ENCODE measurements at regions not wholly inside any gene's neighbourhood (a gene's known extent, or its start where the extent isn't known, plus 50 kb on each side); places are given as distances from the start of the nearest gene placed in this dataset.
"Not testable (repeated sequence)": the region's sequence is repeated elsewhere in the genome, so short reads cannot be mapped to it uniquely, and the experiment has no call there.

DNA sequence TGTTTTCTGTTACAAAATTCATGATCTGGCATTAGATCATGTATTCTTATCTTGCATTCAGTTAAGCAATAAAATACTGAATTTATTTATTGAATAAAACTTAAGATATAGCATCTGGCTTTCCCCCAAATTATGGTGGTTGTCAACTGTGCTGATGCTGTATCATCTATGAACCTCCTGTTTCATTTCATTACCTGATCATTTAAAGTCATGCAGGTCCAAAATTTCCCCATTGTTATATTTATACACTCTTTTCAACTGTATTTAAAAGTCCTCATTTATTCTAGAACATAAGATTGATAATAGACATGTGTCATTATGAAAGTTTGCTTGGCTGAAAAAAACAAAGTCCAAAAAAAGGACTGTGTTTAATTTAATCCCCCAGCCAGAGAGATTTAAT, 627.4 kb upstream of the ADGRB3 start:
- DNase-seq: no peak

DNA sequence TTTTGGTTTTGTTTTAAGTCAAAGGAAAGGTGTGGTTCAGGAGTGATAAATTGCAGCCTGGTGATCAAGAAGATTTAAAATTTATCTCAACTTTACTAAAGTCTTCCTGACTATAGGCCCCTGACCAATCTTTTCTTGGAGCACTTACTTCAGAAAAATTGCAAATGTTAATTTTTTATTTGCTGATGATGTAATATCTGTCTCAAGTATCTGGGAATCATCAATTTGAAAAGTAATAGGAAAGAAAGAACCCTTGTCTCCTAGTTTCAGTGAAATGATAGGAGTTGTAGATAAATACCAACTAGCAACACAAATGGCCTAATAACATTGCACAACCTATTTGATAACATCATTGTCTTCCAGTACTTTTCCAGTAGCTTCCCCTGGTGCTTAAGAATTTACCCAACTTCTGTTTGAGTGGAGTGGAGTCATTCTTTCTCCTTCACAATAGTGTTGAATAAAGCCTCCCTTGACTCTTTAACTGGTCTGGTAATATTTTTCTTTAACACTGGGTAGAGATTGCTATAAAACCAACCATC, 648.3 kb upstream of the ADGRB3 start:
- no peak for DNase-seq

DNA sequence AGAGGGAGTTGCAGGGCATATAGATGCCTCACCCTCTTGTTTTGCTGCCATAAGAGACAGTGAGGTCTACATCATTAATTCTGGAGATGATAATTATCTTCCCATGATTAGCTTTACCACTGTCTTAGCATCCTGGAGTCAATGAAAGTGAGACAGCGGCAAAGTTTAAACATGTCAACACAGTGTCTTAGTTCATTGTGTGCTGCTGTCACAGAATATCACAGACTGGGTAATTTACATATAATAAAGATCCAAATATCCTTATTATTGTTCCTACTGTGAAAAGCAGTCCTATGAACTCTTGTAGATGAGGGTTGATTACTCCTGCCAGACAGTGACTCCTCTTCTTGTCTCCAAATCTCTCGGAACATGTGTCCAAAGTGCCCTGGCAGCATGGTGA, 658.6 kb upstream of the ADGRB3 start:
- DNase-seq: no peak

DNA sequence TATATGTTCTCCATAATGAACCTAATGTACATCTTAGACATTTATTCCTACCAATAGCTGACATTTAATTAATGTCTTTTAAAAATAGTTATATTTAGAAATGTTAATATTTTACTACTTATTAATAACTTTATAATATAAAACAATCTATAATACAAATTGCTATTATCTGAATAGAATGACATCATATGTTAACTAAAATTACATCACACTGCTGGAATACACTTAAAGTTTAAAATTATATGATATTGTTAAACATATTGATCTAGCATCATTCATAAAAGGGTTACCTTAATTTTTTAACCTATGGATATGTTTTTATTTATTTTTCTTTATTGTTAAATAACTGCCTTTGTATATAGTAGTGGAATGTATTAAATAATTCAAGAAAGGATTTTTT, 660.2 kb upstream of the ADGRB3 start:
- no peak for DNase-seq

DNA sequence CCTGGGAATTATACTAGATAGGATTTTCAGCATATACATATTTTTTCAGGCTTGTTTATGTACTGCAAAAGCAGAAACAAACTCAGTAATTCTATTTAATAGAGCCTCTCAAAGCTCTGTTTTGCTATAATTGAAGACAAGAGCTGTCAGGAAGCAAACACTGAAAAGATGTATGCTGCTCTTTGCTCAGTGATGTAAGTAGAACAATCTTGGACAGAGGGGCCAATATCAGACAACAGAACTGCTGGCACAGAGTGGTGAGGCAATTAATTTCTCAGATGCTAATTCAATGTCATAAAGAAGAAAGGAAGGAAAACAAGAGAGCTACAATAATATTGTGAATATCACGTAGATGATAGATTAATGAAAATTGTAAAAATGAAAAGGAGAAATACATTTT, 663.3 kb upstream of the ADGRB3 start:
- DNase-seq: no peak

DNA sequence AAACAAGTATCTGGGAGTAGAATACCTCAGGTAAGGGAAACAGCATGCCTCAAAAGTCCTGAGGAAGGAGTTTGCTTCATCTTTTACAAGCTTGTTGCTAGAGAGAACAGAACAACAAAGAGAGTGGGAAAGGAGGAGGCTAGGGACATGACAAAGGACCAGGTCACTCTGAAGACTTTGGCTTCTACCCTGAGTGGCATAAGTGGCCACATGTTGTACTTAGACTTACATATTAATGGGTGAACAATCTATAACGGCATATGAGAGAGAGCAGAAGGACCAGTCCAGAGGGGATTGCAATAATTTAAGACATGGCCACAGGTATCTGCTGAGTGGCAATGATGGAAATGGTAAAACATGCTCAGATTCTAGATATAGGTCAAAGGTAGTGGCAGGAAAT, 668.3 kb upstream of the ADGRB3 start:
- DNase-seq: no peak

DNA sequence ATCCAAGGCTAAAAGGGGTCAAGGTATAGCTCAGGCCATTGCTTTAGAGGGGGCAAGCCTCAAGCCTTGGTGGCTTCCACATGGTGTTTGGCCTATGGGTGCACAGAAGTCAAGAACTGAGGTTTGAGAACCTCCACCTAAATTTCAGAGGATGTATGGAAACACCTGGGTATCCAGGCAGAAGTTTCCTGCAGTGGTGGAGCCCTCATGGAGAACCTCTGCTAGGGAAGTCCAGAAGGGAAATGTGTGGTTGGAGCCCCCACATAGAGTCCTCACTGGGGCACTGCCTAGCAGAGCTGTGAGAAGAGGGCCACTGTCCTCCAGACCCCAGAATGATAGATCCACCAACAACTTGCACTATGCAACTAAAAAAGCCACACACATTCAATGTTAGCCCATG, 678.7 kb upstream of the ADGRB3 start:
- no peak for DNase-seq

DNA sequence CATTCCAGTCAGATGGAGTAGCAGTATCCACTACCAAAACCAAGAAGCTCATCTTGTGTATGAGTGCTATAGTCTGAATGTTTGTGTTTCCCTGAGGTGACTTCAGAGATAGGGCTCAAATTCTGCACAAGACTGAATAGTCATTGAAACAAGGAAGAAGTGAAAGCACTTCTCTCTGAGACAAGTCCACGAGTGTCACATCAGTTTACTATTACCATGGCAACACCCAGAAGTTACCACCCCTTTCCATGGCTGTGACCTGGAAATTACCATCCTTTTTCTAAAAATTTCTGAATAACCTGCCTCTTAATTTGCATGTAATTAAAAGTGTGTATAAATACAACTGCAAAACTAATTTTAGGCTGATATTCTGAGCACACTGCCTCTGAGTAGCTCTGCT, 682.1 kb upstream of the ADGRB3 start:
- DNase-seq: no peak

DNA sequence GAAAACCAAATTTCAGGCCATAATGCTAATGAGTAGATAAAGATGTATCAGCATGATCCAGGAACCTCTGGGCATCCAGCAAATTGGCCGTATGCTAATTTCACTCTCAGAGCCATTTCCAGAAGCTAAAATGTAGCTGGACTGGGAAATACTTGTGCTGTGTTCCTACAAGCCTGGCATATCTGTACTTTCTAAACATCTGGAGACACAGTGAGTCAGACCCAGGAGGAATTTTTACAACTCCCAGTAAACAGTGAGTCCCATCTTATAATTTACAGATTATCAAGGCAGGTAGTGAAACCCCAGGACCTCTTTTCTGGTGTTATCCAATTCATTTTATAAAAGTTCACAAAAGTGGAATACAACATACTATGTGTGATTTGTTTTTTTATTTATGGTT, 683.0 kb upstream of the ADGRB3 start:
- DNase-seq: no peak

DNA sequence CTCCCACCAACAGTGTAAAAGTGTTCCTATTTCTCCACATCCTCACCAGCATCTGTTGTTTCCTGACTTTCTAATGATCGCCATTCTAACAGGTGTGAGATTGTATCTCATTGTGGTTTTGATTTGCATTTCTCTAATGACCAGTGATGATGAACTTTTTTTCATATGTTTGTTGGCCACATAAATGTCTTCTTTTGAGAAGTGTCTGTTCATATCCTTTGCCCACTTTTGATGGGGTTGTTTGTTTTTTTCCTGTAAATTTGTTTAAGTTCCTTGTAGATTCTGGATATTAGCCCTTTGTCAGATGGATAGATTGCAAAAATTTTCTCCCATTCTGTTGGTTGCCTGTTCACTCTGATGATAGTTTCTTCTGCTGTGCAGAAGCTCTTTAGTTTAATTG, 687.3 kb upstream of the ADGRB3 start:
- DNase-seq: not testable (repeated sequence)

DNA sequence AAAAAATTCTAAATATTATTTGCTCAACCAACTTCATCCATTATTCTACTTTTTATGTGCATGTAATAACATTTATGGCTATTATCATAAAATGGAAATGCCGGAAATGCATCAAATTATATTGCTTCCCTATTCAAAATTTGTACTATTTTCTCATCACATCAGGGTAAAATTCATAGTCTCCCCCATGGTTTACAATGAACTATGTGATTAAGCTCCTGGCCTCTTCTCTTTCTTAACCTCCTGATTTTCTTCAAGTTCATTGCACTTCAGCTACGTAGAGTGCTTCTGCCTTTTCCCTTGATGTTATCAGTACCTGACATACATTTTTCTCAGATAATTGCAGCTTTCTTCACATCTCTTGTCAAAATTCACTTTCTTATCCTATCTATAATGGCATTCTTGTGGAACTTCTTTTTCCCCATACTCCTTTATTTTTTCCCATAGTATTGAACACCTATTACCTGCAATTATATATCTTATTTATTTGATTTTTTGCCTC, 699.1 kb upstream of the ADGRB3 start:
- DNase-seq: no peak

DNA sequence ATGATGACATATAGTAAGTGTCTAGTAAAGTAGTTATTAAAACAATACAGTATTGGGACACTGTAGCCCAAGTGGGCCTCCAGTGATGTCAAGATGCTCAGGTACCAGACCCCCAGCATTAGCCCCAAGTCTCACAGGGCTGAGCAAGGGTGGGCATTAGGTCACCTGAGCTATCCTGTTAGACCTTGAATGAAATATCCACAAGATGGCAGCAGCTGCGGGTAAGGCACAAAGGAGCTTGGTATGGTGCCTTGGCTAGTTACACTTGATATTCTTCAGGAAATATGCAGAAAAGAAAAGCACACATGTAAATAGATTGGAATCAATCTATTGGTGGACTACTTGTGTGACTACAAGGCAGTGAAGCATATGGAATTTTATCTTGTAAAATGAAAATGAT, 701.8 kb upstream of the ADGRB3 start:
- no peak for DNase-seq

DNA sequence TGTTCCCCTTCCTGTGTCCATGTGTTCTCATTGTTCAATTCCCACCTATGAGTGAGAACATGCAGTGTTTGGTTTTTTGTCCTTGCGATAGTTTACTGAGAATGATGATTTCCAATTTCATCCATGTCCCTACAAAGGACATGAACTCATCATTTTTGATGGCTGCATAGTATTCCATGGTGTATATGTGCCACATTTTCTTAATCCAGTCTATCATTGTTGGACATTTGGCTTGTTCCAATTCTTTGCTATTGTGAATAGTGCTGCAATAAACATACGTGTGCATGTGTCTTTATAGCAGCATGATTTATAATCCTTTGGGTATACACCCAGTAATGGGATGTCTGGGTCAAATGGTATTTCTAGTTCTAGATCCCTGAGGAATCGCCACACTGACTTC, 712.5 kb upstream of the ADGRB3 start:
- not testable (repeated sequence) for DNase-seq

DNA sequence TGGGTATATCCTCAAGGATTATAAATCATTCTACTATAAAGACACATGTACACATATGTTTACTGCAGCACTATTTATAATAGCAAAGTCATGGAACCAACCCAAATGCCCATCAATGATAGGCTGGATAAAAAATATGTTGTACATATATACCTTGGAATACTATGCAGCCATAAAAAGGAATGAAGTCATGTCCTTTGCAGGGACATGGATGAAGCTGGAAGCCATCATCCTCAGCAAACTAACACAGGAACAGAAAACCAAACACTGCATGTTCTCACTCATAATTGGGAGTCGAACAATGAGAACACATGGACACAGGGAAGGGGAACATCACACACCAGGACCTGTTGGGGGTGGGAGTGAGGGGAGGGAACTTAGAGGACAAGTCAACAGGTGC, 715.0 kb upstream of the ADGRB3 start:
- DNase-seq: not testable (repeated sequence)

DNA sequence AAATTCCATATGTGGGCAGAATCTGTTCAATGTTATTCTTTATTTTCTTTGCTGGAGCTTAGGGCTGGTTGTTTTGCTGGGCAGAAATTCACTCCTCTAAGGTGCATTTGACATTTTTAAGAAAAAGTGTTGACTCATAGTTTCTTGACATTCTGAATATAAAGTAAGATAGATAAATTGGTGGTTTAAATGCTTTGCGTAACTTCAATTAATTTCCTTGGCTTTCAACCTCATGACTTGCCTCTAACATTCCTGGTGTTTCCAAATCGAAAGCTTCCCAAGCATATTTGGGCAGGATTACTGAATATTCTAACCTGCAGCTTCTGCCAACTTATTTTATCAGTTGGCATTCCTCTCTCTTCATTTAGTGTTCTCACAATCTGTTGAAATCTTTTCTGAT, 718.7 kb upstream of the ADGRB3 start:
- no peak for DNase-seq

DNA sequence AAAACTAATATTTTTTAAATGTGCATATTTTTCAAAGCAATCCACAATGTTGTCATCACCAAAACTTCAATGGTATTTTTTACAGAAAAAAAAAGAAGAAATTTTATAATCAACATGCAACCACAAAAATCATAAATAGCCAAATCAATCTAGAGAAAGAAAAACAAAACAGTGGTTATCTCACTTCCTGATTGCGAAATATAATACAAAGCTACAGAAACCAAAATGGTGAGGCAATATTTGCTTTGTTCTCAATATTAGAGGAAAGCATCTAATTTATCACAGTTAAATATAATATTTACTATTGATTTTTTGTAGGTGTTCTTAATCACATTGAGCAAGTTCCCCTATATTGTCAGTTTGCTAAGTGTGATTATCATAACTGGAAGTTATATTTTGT, 720.7 kb upstream of the ADGRB3 start:
- no peak for DNase-seq

DNA sequence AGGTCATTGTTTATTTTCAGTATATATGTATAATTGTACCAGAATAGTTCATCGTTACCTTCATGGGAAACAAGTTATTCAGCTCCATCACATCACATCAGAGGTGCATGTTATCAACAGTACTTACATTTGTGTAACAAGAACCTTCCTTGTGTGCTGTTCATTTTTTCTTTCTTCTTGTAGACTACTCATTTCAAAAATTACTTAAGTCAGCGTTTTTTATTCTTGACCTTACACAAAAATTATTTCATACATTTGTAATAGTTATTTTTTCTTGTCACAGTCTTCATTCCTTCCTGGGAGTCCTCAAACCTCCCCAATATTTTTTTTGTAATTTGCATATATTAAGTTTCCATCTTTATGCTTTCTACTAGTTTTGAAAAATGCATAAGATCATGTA, 725.7 kb upstream of the ADGRB3 start:
- DNase-seq: no peak

DNA sequence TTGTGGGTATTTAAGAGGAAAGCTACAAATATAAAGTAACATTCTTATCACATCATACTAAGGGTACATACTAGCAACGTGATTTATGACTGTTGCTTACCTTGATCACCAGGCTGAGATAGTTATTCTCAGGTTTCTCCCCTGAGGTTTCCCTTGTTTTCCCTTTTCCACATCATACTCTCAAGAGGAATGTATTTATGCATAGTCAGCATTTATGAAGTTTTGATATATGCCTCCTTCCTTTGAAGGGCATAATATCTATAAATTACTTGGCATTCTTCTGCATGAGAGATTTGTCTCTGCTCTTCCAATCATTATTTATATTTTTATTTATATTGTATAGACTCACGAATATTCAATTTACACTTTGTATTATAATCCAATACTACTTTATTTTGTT, 726.7 kb upstream of the ADGRB3 start:
- DNase-seq: no peak

DNA sequence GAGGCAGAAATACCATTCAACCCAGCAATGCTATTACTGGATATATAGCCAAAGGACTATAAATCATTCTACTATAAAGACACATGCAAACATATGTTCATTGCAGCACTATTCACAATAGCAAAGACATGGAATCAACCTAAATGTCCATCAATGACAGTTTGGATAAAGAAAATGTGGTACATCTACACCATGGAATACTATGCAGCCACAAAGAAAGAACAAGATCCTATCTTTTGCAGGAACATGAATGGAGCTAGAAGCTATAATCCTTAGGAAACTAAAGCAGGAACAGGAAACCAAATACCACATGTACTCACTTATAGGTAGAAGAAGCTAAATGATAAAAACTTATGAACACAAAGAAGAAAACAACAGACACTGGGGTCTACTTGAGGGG, 730.3 kb upstream of the ADGRB3 start:
- DNase-seq: not testable (repeated sequence)

DNA sequence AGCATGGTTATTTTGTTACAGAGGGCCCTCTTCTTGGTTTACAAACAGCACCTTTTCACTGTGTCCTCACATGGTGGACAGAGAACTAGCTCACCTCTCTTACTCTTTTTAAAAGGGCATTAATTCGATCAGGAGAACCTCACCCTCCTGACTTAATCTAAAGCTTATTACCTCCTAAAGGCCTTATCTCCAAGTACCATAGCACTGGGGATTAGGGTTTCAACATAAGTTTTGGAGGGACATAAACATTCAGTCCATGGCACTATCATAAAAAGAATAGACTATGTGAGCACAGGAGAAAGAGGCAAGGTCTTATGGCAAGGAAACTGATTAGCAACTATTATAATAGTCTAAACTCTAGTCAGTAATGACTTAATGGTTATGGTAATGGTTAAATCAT, 736.2 kb upstream of the ADGRB3 start:
- DNase-seq: no peak

DNA sequence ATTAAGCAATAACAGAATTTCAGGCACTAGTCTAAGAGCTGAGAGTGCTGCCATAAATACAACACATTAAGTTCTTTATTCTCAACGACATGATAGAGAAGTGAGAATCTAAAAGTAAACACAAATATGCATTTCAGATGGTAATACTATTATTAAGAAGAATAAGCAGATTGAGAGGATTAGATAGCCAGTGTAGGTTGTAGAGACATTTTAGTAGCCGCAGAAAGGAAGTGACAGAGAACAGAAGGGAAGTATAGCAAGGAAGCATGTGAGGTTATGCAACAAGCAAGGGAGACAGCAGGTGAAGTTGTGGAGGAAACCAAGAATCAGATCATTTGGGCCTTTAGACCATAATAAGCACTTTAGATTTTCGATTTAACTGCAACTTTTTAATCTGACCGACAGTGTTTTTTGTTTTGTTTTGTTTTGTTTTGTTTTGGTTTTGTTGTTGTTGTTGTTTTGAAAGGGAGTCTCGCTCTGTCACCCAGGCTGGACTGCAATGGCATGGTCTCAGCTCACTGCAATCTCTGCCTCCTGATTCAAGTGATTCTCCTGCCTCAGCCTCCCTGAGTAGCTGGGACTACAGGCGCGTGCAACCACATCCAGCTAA, 737.0 kb upstream of the ADGRB3 start:
- no peak for DNase-seq

DNA sequence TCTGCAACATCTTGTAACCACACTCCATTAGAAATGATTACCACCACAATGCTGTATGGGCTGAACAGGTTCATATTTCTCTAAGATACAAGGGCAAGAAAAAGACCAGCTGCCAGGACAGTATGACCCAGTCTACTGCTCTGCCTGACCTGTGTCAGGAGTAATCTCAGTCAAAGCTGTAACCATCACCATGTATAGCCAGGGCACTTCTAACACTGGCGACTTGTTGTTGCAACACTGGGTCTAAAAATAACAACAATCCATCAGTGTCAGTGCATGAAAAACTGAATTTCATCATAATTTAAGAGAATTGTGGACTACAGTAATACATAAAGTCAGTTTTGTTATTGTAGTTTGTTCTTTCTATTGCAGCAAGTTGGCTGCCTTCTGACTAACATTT, 738.6 kb upstream of the ADGRB3 start:
- no peak for DNase-seq

DNA sequence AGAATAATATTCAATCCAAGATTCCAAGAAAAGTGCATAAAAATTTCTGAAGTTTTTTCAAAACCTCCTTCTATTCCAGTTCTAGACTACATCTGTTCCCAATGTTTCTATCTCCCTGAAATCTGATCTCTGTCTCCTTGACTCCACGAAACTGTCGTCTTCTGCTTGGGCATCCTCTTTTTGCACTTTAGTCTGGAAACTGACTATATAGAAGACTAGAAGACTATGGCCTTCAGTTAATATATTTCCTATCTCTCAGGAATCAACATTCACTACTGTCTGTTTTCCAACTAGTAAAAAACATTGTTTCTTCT, 745.4 kb upstream of the ADGRB3 start:
- no peak for DNase-seq

DNA sequence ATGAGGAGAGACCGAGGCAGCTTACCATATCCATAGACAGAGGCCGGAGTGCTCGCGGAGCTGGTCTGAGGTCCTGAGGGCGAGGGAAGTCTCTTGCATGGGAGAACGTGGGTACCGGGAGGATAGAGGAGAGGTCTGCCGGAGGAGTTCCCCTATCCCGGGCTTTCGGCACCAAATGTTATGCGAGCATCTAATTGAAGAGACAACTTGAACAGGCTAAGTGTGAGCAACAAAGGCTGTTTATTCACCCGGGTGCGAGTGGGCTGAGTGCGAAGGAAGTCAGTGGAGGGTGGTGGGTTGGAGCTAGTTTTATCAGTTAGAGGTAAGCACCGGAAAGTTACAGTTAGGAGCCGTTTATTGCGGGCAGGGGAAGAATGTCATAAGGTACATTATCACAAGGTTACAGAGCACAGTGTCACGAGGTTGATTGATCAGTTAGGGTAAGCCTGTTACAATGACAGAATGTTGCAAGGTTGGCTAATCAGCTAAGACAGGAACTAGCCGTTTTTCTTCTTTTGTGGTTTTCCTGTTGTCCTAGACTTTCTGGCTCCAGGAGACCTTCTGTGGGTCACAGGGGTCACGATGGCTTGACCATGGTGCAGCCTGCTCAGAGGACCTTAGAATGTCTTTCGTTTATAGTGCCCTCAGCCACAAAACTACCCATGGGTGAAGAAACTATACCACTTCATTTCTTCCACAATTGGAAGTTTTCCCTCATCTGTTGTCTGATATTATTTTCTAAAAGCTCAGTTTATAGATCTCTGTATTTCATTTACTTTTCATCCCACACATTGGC, 746.0 kb upstream of the ADGRB3 start:
- no peak for DNase-seq

DNA sequence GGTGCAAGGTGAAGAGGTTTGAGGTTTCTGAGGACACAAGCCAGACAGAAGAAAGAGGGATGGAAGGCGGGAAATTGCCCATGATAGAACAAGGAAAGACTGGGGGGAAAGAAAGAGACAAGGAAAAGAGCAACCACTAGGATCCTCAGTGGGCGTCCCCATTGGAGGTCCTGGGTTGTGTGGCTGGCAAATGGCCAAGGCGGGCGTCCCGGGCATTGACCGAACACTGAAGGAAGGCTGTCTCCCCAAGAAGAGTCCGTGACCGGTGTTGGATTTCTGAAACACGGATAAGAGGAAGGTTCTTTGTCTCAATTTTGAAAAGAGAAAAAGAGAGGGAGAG, 746.6 kb upstream of the ADGRB3 start:
- DNase-seq: no peak
